DOHH2 (cell line): ENCODE measurements at regions not wholly inside any gene's neighbourhood (a gene's known extent, or its start where the extent isn't known, plus 50 kb on each side); places are given as distances from the start of the nearest gene placed in this dataset.

ENCODE experiments used
- H3F3A ChIP-seq: fragments of 200-600 bp; sonication (generic), shearing (Covaris generic); 2 replicates; pipeline ENCODE4 v1.6.0; 2016; ENCODE audit warnings: antibody characterized with exemption, mild to moderate bottlenecking; ENCODE audit not compliant: control insufficient read depth, insufficient read depth
- H3K27ac ChIP-seq: fragments of 200-600 bp; sonication (generic); 2 replicates; pipeline ENCODE4 v1.5.1; 2014; ENCODE audit warnings: low read depth, mild to moderate bottlenecking, low read length, moderate library complexity
- H3K27me3 ChIP-seq: fragments of 200-600 bp; sonication (generic); 2 replicates; pipeline ENCODE4 v1.6.1; 2014; ENCODE audit warnings: mild to moderate bottlenecking, low read length, mixed read lengths; ENCODE audit not compliant: control insufficient read depth
- H3K36me3 ChIP-seq: fragments of 200-600 bp; sonication (generic); 2 replicates; pipeline ENCODE4 v1.6.1; 2014; ENCODE audit warnings: mild to moderate bottlenecking, low read length, moderate library complexity, mixed read lengths; ENCODE audit not compliant: control insufficient read depth
- H3K4me1 ChIP-seq: fragments of 200-600 bp; sonication (generic); 2 replicates; pipeline ENCODE4 v1.6.1; 2014; ENCODE audit warnings: mild to moderate bottlenecking, low read length, mixed read lengths; ENCODE audit not compliant: control insufficient read depth
- H3K4me2 ChIP-seq: fragments of 200-600 bp; sonication (generic); 2 replicates; pipeline ENCODE4 v1.6.0; 2014; ENCODE audit warnings: mild to moderate bottlenecking, low read length, moderate library complexity
- H3K4me3 ChIP-seq: fragments of 200-600 bp; sonication (generic); 2 replicates; pipeline ENCODE4 v1.5.1; 2014; ENCODE audit warnings: mild to moderate bottlenecking, low read length, mixed read lengths
- H3K79me2 ChIP-seq: fragments of 200-600 bp; sonication (generic); 2 replicates; pipeline ENCODE4 v1.6.1; 2014; ENCODE audit warnings: mild to moderate bottlenecking, low read length, mixed read lengths; ENCODE audit not compliant: control insufficient read depth
- H3K9me2 ChIP-seq: fragments of 200-600 bp; sonication (generic); replicated peaks from 2 replicates; pipeline ENCODE4 v1.6.1; 2014; ENCODE audit warnings: mild to moderate bottlenecking, low read length, mixed read lengths; ENCODE audit not compliant: control insufficient read depth
- H3K9me3 ChIP-seq: fragments of 200-600 bp; sonication (generic); 2 replicates; pipeline ENCODE4 v1.6.1; 2014; ENCODE audit warnings: antibody characterized with exemption, low read length, mixed read lengths; ENCODE audit not compliant: control insufficient read depth, insufficient read depth
- H4K20me1 ChIP-seq: fragments of 200-600 bp; sonication (generic); 2 replicates; pipeline ENCODE4 v1.6.0; 2014; ENCODE audit warnings: low read depth, mild to moderate bottlenecking, antibody characterized with exemption, low read length, moderate library complexity; ENCODE audit not compliant: control insufficient read depth, insufficient read depth
- EZH2phosphoT487 ChIP-seq: fragments of 200-600 bp; sonication (generic); IDR thresholded peaks from 2 replicates; pipeline ENCODE4 v1.6.1; 2017; ENCODE audit warnings: borderline replicate concordance, mild to moderate bottlenecking, antibody characterized with exemption, low read length, moderate library complexity, mixed read lengths
- TF ChIP-seq, protein P1 (sequence below): fragments of 200-600 bp; sonication (generic); IDR thresholded peaks from one replicate; pipeline ENCODE4 v1.5.1; 2014; ENCODE audit warnings: antibody characterized with exemption, mild to moderate bottlenecking, low read depth, low read length; ENCODE audit not compliant: poor library complexity, severe bottlenecking

GRCh38 chr15:93982226-93982727 lies 249.1 kb upstream of the MCTP2 start:
- no peak overlapping the region for H3K27ac ChIP-seq
- TF ChIP-seq EZH2phosphoT487: no peak
- TF ChIP-seq, protein P1, sequence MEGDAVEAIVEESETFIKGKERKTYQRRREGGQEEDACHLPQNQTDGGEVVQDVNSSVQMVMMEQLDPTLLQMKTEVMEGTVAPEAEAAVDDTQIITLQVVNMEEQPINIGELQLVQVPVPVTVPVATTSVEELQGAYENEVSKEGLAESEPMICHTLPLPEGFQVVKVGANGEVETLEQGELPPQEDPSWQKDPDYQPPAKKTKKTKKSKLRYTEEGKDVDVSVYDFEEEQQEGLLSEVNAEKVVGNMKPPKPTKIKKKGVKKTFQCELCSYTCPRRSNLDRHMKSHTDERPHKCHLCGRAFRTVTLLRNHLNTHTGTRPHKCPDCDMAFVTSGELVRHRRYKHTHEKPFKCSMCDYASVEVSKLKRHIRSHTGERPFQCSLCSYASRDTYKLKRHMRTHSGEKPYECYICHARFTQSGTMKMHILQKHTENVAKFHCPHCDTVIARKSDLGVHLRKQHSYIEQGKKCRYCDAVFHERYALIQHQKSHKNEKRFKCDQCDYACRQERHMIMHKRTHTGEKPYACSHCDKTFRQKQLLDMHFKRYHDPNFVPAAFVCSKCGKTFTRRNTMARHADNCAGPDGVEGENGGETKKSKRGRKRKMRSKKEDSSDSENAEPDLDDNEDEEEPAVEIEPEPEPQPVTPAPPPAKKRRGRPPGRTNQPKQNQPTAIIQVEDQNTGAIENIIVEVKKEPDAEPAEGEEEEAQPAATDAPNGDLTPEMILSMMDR: no peak

DNA sequence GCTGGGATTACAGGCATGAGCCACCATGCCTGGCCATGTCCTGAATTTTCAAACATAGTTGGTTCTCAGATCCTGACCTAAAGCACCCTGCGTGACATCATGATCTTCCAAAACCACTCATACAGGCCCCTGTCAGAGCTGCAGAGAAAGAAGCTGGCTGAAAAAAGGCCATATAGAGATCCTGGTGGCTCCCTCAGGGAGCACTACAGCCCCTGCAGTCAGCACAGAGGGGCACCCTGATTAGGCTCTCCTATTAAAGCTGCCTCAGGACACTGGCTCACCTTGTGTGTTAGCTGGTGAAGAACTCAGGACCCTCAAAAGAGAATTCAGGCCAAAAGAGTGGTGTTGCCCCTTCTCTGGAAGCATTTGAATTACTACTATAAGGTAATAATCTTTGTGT lies 249.7 kb upstream of the MCTP2 start:
- no peak overlapping the region for H3K4me3 ChIP-seq

More at GRCh38 chr15:93982226-93982727, 249.1 kb upstream of the MCTP2 start:
- Histone ChIP-seq H3K4me3 (no peak overlapping the region), H3K9me2 (no peaks in the 10 kb centered on the region), H4K20me1 (no peaks in the 10 kb centered on the region), H3K79me2 (no peaks in the 10 kb centered on the region), H3F3A (no peaks in the 10 kb centered on the region), H3K4me1 (no peaks in the 10 kb centered on the region), H3K27me3 (no peaks in the 10 kb centered on the region; the same call in 1 of the 2 replicates), H3K36me3 (no peaks in the 10 kb centered on the region), H3K9me3 (no peaks in the 10 kb centered on the region), H3K4me2 (no peak overlapping the region)

DNA sequence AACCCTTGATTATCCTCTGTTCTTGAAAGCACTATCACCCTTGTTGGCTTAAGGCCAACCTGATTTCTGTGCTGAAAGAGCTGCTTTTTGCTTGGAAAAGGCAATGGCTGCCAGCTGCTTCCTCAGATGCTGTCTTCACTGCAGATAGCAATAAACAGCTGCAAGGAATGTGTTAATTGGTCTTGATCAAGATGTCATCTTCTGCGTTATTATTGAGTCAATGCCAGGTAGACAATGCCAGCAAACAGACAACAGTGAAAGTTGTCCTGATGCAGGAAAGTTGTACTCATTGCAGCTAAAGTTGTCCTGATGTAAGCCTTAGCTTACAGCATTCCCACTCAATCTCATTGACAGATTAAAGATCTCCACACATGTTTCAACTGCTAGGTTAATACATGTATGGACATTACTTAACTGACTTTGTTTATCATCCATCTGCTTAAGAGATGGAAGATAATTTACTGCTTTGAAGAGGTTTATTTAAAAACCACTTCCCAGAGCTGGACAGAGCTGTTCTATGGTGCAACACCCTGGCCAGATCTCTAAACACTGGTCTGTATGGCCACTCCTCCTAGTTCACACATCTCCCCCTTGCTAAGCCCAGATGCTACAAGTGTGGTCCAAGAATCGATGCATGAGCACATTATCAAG lies 251.0 kb upstream of the MCTP2 start:
- no peaks in the 10 kb centered on the region for H3F3A ChIP-seq
- H3K79me2 ChIP-seq: no peaks in the 10 kb centered on the region
- TF ChIP-seq, protein P1: no peak
- no peak for TF ChIP-seq EZH2phosphoT487
- no peaks in the 10 kb centered on the region for H3K36me3 ChIP-seq
- H3K4me2 ChIP-seq: no peak overlapping the region
- H4K20me1 ChIP-seq: no peaks in the 10 kb centered on the region
- H3K9me2 ChIP-seq: no peaks in the 10 kb centered on the region
- H3K9me3 ChIP-seq: no peaks in the 10 kb centered on the region
- H3K27ac ChIP-seq: no peak overlapping the region
- no peak overlapping the region for H3K4me3 ChIP-seq
- H3K4me1 ChIP-seq: no peaks in the 10 kb centered on the region
- H3K27me3 ChIP-seq: no peaks in the 10 kb centered on the region; the same call in 1 of the 2 replicates

More for the DNA sequence above, 249.7 kb upstream of the MCTP2 start:
- no peaks in the 10 kb centered on the region for H3K9me2 ChIP-seq
- no peaks in the 10 kb centered on the region for H3F3A ChIP-seq
- H3K36me3 ChIP-seq: no peaks in the 10 kb centered on the region
- no peak for TF ChIP-seq EZH2phosphoT487
- TF ChIP-seq, protein P1: no peak
- H3K4me2 ChIP-seq: no peak overlapping the region
- H4K20me1 ChIP-seq: no peaks in the 10 kb centered on the region
- H3K27ac ChIP-seq: no peak overlapping the region
- H3K4me1 ChIP-seq: no peaks in the 10 kb centered on the region
- no peaks in the 10 kb centered on the region; the same call in 1 of the 2 replicates for H3K27me3 ChIP-seq
- no peaks in the 10 kb centered on the region for H3K79me2 ChIP-seq
- no peaks in the 10 kb centered on the region for H3K9me3 ChIP-seq
